ENCODE measurements at regions not wholly inside any gene's neighbourhood (a gene's known extent, or its start where the extent isn't known, plus 50 kb on each side); places are given as distances from the start of the nearest gene placed in this dataset.

DNA sequence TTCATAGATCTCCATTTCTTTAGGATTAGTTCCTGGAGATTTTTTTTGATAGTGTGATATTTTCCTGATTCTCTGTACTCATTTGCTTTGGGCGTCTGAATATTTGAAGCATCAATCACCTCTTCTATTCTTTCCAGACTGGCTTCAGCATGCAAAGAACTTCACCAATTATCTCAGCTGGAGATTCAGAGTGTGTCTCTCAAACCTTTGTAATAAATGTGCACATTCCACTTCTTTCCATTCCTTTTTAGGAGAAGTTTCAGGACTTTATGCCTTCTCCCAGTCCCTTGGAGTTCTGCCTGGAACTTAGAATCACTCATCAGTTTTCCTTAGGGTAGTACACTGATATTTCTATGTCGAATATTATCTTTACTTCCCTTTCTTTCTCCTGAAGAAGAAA lies 334.8 kb downstream of the TEX13C start:
- TF ChIP-seq, protein P1, sequence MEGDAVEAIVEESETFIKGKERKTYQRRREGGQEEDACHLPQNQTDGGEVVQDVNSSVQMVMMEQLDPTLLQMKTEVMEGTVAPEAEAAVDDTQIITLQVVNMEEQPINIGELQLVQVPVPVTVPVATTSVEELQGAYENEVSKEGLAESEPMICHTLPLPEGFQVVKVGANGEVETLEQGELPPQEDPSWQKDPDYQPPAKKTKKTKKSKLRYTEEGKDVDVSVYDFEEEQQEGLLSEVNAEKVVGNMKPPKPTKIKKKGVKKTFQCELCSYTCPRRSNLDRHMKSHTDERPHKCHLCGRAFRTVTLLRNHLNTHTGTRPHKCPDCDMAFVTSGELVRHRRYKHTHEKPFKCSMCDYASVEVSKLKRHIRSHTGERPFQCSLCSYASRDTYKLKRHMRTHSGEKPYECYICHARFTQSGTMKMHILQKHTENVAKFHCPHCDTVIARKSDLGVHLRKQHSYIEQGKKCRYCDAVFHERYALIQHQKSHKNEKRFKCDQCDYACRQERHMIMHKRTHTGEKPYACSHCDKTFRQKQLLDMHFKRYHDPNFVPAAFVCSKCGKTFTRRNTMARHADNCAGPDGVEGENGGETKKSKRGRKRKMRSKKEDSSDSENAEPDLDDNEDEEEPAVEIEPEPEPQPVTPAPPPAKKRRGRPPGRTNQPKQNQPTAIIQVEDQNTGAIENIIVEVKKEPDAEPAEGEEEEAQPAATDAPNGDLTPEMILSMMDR (IDR thresholded peaks at IDR 0.05): no peak
- TF ChIP-seq EP300 (IDR thresholded peaks at IDR 0.05): no peak
